HG02642 (cell line): ENCODE measurements at regions not wholly inside any gene's neighbourhood (a gene's known extent, or its start where the extent isn't known, plus 50 kb on each side); places are given as distances from the start of the nearest gene placed in this dataset.
"Not testable (repeated sequence)": the region's sequence is repeated elsewhere in the genome, so short reads cannot be mapped to it uniquely, and the experiment has no call there.

ENCODE experiments used
- ATAC-seq: cut with Tn5 transposase; IDR thresholded peaks from one replicate; pipeline ENCODE4 v1.9.1; 2021; ENCODE audit warnings: mild to moderate bottlenecking; ENCODE audit not compliant: unreplicated experiment, poor library complexity

- not testable (repeated sequence) for ATAC-seq
Observed at GRCh38 chr1:222470252-222470805, 77.6 kb downstream of the HHIPL2 start.

GRCh38 chr1:222466150-222466865 is 81.6 kb downstream of the HHIPL2 start:
- ATAC-seq, result no peak

DNA sequence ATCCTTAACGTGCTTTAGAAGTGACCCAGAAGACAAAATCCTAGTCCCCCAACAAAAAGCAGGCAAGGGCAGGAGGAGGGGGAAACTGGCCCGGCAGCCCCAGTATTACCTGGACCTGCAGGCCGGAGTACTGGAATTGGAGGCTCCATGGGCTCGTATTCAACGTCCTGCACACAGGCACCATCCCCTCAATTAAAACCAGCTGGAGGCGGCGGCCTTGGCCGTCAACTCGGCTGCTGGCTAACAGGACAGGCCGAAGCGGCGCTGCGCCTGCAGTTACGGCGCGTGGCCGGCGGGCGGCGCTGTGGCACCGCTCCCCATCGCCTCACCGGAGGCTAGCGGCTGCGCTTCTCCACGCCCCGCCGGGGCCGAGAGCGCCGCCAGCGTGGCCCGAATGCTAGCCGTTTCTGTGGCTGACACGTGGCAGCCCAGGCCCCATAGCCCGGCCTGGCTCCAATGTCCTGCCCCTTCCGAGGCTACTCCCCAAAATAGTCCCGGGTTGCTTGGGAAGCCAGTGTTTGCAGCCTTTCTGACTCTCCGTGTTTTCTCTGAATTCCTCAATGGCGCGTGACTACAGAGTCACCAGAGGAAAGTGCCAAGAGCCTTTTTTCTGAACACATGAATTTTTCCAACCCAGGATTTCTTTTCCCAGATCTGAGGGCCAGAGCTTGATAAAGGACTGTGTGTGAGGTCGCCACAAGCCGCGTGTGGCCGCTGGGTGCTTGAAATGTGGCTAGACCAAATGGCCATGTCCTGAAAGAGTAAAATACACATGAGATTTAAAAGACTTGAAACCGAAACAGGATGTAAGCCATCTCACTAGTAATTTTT is 82.5 kb downstream of the HHIPL2 start:
- peak; percentile 91 for ATAC-seq

- ATAC-seq, result peak; percentile 25
Observed at GRCh38 chr1:222464841-222465210, 83.1 kb downstream of the HHIPL2 start.

DNA sequence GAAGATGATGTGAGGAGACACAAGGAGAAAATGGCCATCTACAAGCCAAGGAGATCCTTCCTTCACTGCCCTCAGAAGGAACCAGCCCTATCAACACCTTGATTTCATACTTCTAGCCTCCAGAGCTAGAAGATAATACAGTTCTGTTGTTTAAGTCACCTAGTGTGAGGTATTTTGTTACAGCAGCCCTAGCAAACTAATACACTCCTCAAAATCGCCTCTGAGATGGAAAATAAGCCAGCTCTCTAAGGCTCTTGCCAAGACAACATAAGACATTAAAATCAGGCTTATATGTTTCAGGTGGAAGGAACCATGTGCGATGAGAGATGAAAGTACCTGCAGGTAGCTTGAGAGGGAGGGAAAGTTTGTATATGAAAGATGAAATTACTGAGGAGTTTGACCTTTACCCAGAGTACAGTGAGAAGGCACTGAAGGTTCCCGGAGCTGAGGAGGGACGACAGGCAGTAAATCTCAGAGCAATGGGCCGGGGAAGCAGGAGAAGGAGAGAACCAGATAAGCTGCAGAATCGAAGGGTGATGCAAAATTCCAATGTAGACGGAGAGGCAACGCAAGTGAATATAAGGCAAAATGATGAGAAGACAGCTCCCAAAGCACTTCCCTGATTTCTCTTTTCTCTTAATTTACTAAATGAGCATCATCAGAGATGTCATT is 84.7 kb downstream of the HHIPL2 start:
- ATAC-seq, result no peak

DNA sequence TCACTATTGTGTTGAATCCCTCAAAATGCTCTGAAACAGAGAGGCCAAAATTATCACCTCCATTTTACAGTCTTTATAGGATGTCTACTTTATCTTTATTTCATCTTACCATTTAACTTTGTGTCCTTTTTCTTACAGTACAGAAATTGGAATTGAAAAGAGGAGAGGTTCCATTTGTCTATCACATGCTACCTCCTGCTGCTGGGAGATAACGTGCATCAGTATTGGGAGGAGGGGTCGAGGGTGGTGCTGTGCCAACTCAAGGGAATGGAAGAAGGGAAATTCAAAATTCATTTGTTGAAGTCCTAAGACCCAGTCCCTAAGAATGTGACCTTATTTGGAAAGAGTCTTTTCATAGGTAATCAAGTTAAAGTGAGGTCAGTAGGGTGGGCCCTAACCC is 85.3 kb downstream of the HHIPL2 start:
- no peak for ATAC-seq

- ATAC-seq, result no peak
Observed at GRCh38 chr1:222461941-222462340, 86.0 kb downstream of the HHIPL2 start.

GRCh38 chr1:222459652-222460051 is 88.3 kb downstream of the HHIPL2 start:
- no peak for ATAC-seq

- no peak for ATAC-seq
Observed at GRCh38 chr1:222457513-222457912, 90.4 kb downstream of the HHIPL2 start.

- ATAC-seq, result no peak
Observed at GRCh38 chr1:222457084-222457483, 90.8 kb downstream of the HHIPL2 start.

DNA sequence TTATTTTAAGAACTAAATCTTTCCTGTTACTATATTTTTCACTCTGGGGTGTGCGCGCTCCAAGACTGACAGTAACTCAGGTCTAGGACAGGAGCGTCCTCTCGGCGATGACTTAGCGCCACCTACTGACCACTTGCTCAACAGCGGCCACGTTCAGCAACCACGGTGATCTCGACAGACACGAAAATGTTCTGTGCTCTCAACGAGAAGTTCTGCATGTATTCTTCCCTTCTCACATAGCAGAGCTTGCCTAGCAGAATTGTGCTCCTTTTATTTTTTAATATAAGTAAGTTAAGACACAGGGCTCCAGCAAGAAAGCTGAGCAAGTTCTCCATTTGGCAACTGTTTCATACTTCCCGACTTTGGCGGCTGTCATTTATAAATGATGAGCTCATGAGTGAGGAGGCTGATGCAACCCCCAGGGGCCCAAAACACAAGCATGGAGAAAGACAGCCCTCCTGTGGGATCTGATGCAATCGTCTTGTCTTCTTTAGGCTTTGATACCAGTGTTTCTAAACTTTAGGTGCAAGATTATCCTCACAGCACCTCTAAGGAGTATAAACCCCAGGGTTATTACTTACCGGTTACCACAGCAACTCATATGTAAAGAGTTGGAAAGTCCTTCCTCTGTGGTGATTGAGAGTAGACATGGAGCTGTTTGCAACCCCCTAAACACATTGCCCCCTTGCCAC is 92.6 kb downstream of the HHIPL2 start:
- ATAC-seq, result peak; percentile 98

DNA sequence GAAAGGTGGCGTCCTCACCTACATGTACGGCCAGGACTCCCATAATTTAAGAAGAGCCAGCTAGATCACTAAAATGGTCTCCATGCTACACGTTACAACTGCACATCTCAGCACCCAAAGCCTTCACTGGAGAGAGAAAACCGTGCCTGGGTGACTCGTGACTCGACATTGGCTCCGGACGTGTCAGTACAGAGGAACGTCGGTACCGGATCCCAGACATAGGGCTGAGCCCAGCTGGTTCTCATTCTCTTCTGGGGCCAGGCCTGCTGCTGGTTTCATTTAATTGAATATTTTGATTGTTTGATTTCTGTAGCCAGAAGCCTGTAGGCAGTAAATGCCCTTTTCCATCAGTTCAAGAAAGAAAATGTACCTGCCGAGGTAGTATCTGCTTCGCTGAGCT is 93.1 kb downstream of the HHIPL2 start:
- peak; percentile 4 for ATAC-seq

DNA sequence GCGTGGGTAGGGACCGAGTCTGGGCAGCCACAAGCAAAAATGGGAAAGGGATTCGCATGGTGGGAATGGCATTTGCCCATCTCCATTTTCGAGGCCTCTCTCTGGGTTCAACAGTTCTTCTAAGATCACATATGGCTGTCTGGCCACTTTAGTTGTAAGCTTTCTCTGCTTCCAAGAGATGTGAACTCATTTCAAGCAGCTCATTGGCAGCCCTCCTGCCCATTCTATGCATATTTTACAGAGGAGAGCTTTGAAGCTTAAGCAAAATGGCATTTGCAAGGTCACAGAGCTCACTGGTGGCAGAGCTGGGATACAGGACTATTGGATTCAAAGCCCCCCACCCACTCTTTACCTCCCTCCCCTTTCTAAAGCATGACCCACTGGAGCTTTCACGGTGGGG is 93.7 kb downstream of the HHIPL2 start:
- no peak for ATAC-seq

- no peak for ATAC-seq
Observed at GRCh38 chr1:222452031-222452430, 95.9 kb downstream of the HHIPL2 start.

GRCh38 chr1:222443566-222443965 is 104.3 kb downstream of the HHIPL2 start:
- no peak for ATAC-seq

DNA sequence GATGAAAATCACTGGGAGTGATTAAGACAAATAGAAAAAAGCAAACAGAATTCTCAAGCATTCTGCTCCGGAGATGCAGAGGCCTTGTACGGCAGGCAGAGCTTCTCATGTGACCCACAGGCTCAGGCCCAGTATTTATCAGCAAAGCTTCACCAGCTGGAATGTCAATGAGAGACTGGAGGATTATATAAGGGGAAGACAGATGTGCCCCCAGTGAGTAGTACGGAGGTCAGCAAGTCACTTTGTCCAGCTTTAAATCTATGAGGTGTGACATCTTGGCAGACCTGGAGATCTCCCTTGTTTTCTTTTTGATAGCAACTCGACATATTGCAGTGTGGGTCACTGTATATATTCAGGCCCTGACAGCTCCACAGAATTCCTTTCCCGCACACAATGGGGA is 106.8 kb downstream of the HHIPL2 start:
- no peak for ATAC-seq

- ATAC-seq, result no peak
Observed at GRCh38 chr1:222424826-222425225, 123.1 kb downstream of the HHIPL2 start.

- ATAC-seq, result no peak
Observed at GRCh38 chr1:222421380-222421779, 126.5 kb downstream of the HHIPL2 start.

- no peak for ATAC-seq
Observed at GRCh38 chr1:222420633-222421032, 127.3 kb downstream of the HHIPL2 start.

- no peak for ATAC-seq
Observed at GRCh38 chr1:222418654-222419053, 129.2 kb downstream of the HHIPL2 start.
